ENCODE measurements at regions not wholly inside any gene's neighbourhood (a gene's known extent, or its start where the extent isn't known, plus 50 kb on each side); places are given as distances from the start of the nearest gene placed in this dataset.

DNA sequence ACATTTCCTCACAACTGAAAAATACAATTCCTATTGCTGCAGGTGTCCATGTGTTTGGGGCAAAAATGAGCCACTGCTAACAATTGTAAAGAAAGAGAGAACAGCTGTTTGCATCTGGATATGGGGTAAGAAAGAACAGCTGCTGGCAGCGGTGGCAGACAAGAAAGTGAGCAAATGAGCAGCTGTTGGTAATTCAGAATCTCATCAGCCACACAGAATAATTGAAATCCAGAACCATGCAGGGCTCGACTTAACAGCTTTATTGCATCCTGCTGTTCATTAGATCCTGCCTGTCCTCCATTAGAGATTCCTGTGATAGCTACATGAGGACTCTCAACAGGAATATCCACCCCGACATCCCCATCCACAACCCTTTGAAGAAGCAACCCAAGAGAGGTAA lies 62.5 kb upstream of the TSPAN8 start:
- DNase-seq (ENCODE audit: low read depth in 1 of 2, low spot score in 1 of 2): no peak
- Histone ChIP-seq H3K4me1 (ENCODE audit: low read depth) (no peaks in the 10 kb centered on the region), H3K9me3 (ENCODE audit: low read depth) (no peaks in the 10 kb centered on the region), H3K27ac (no peak overlapping the region), H3K4me3 (no peak overlapping the region), H3K36me3 (no peaks in the 10 kb centered on the region), H3K27me3 (no peaks in the 10 kb centered on the region)
- TF ChIP-seq, protein P1, sequence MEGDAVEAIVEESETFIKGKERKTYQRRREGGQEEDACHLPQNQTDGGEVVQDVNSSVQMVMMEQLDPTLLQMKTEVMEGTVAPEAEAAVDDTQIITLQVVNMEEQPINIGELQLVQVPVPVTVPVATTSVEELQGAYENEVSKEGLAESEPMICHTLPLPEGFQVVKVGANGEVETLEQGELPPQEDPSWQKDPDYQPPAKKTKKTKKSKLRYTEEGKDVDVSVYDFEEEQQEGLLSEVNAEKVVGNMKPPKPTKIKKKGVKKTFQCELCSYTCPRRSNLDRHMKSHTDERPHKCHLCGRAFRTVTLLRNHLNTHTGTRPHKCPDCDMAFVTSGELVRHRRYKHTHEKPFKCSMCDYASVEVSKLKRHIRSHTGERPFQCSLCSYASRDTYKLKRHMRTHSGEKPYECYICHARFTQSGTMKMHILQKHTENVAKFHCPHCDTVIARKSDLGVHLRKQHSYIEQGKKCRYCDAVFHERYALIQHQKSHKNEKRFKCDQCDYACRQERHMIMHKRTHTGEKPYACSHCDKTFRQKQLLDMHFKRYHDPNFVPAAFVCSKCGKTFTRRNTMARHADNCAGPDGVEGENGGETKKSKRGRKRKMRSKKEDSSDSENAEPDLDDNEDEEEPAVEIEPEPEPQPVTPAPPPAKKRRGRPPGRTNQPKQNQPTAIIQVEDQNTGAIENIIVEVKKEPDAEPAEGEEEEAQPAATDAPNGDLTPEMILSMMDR (IDR thresholded peaks at IDR 0.05; ENCODE audit: low read depth, low read length): no peak

DNA sequence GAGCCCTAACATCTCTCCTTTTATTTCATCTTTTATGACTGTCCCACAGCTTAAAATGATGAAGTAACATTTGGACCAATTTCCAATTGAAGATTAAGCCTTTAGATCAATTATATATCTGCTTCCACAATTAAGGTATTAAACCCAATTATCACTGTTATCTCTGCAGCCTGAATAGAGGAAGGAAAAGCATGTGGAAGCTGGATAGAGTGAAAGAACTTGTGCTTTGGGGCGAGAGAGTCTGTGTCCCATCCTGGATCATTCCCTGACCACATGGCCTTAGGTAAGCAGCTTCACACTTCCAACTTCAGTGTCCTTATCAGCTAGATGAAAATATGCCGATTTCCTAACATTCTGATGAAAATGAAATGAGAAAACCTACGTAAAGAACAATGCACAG lies 61.4 kb upstream of the TSPAN8 start:
- TF ChIP-seq, protein P1 (IDR thresholded peaks at IDR 0.05; ENCODE audit: low read depth, low read length): no peak
- Histone ChIP-seq H3K27ac (no peak overlapping the region), H3K36me3 (no peaks in the 10 kb centered on the region), H3K4me3 (no peak overlapping the region), H3K4me1 (ENCODE audit: low read depth) (no peaks in the 10 kb centered on the region), H3K9me3 (ENCODE audit: low read depth) (no peaks in the 10 kb centered on the region), H3K27me3 (no peaks in the 10 kb centered on the region)
- no peak for DNase-seq (ENCODE audit: low read depth in 1 of 2, low spot score in 1 of 2)

DNA sequence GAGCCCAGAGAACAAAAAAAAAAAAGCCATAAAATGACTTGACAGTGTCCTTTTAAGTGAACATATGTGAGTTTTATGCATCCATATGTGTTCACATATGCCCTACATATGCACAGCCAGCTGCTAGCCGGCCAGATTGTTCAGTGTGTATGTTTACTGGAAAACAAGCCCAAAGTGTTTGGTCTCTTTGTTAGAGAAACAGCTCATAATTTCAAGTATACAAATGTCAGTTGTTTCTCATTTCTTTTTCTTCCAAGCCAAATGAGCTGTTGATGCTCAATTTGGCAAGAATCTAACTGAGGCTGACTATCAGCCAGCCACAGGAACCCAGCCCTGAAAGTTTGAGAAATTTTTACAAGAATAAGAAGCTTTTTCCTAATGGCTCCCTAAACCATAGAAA lies 60.8 kb upstream of the TSPAN8 start:
- no peak overlapping the region for H3K4me3 ChIP-seq
- H3K36me3 ChIP-seq: no peaks in the 10 kb centered on the region
- no peak overlapping the region for H3K27ac ChIP-seq
- no peak for DNase-seq (ENCODE audit: low read depth in 1 of 2, low spot score in 1 of 2)
- no peaks in the 10 kb centered on the region for H3K27me3 ChIP-seq
- no peaks in the 10 kb centered on the region for H3K4me1 ChIP-seq (ENCODE audit: low read depth)
- H3K9me3 ChIP-seq (ENCODE audit: low read depth): no peaks in the 10 kb centered on the region
- TF ChIP-seq, protein P1 (IDR thresholded peaks at IDR 0.05; ENCODE audit: low read depth, low read length): no peak

DNA sequence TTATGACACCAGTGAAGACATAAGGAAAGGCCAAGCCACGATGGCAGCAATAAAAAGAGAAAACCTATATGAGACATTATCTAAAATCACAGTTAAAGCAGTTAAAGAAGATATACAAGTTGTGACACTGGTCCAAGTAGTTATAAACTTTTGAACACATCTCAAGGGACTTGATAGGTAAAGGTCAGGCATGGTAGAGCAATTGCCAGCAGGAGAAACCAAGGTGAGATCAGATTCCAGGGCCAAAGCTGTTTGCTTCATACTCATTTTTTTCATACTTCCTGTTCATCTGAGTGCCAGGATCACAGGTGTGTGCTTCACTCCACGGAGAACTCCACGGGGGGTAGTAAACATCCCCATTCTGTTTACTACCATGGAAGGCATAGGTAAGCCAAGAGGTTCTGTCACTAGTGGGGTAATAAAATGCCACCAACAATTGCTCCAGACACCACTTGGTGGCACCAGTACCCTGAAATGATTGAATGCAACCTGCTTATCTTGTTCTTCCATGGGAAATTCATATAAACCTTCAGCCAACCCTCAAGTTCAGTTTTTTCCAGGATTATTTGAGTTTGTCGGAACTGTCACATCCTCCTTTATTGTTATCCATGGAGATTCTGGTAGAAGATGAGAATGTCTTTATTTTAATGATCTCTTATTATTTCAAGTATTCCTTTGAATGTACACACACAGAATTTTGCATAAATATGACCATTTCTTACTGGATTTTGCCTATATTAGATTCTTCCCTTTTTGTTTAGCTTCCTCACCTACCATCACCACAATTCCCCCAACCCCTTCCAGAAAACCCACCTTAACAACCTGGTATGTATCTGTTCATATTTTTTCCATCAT lies 59.2 kb upstream of the TSPAN8 start:
- Histone ChIP-seq H3K27ac (no peak overlapping the region), H3K9me3 (ENCODE audit: low read depth) (no peaks in the 10 kb centered on the region), H3K27me3 (no peaks in the 10 kb centered on the region), H3K4me3 (no peak overlapping the region), H3K4me1 (ENCODE audit: low read depth) (no peaks in the 10 kb centered on the region), H3K36me3 (no peaks in the 10 kb centered on the region)
- DNase-seq (ENCODE audit: low read depth in 1 of 2, low spot score in 1 of 2): peak; percentile 40 to 46
- TF ChIP-seq, protein P1 (IDR thresholded peaks at IDR 0.05; ENCODE audit: low read depth, low read length): peak; percentile 42

DNA sequence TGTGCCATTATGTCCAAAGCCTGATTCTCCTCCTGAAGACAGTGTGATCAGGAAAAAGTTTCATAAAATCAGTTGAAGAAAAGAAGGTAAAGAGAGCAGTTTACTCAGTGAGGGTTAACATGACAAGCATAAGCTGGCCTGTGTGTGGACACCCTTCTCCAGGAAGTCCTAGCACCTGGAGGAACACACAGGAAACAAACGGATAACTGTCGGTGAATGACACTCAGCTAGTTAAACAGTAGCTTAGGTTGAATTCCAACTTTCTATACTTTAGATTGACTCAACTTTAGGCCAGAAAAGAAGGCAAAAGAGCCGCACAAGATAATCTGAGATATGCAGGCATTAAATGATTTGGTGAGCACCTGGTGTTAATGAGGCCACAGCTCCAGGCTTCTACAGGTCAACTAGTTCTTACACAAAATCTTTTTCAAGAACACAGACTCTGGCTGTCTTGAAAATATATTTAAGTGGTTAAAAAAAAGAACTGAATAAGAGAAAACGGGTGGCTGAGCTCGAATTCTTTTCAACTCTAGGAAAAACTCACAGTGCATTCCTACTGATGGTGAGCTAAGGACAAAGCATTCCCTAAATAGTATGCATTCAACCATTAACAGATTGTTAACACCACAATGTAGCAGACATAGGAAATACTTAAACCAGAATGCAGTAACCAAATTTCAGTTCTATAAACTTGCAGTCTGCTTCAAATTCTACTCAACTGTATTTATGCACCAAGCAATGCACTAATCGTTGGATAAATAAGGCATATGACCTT lies 56.9 kb upstream of the TSPAN8 start:
- peak in 1 of 2 donors; percentile 14 for DNase-seq (ENCODE audit: low read depth in 1 of 2, low spot score in 1 of 2)
- Histone ChIP-seq H3K9me3 (ENCODE audit: low read depth) (no peaks in the 10 kb centered on the region), H3K4me1 (ENCODE audit: low read depth) (no peaks in the 10 kb centered on the region), H3K27ac (no peak overlapping the region), H3K36me3 (no peaks in the 10 kb centered on the region), H3K4me3 (no peak overlapping the region), H3K27me3 (no peaks in the 10 kb centered on the region)
- TF ChIP-seq, protein P1 (IDR thresholded peaks at IDR 0.05; ENCODE audit: low read depth, low read length): no peak
